Fibroblast of skin of left biceps (primary cell): ENCODE measurements at regions not wholly inside any gene's neighbourhood (a gene's known extent, or its start where the extent isn't known, plus 50 kb on each side); places are given as distances from the start of the nearest gene placed in this dataset.
"Not testable (repeated sequence)": the region's sequence is repeated elsewhere in the genome, so short reads cannot be mapped to it uniquely, and the experiment has no call there.

ENCODE experiments used
- DNase-seq, 2 experiments: peaks; one replicate each; pipeline ENCODE4 v3.0.0-alpha.2; 2013; ENCODE audit warnings: low read depth in 2 of 2

GRCh38 chr3:75320369-75320768, 343.8 kb upstream of the FRG2C start:
- no peak for DNase-seq

- DNase-seq = no peak
These were observed 343.1 kb upstream of the FRG2C start for GRCh38 chr3:75321060-75321459.

GRCh38 chr3:75323936-75324335, 340.2 kb upstream of the FRG2C start:
- not testable (repeated sequence) for DNase-seq

GRCh38 chr3:75325716-75326115, 338.4 kb upstream of the FRG2C start:
- DNase-seq = no peak

- DNase-seq = no peak
These were observed 336.7 kb upstream of the FRG2C start for GRCh38 chr3:75327453-75327852.

GRCh38 chr3:75329476-75330097, 334.5 kb upstream of the FRG2C start:
- no peak for DNase-seq

GRCh38 chr3:75330446-75330845, 333.7 kb upstream of the FRG2C start:
- DNase-seq = not testable (repeated sequence)

- DNase-seq = not testable (repeated sequence)
These were observed 332.0 kb upstream of the FRG2C start for GRCh38 chr3:75332090-75332489.

- peak; percentile 6 to 15 for DNase-seq
These were observed 331.3 kb upstream of the FRG2C start for GRCh38 chr3:75332794-75333193.

- no peak for DNase-seq
These were observed 329.8 kb upstream of the FRG2C start for GRCh38 chr3:75334299-75334698.

- no peak for DNase-seq
These were observed 326.8 kb upstream of the FRG2C start for GRCh38 chr3:75337226-75337900.

GRCh38 chr3:75338342-75338741, 325.8 kb upstream of the FRG2C start:
- no peak for DNase-seq

GRCh38 chr3:75341324-75342067, 322.6 kb upstream of the FRG2C start:
- no peak for DNase-seq

- DNase-seq = no peak
These were observed 321.7 kb upstream of the FRG2C start for GRCh38 chr3:75342425-75342824.

- peak in 1 of 2 experiments; percentile 3 for DNase-seq
These were observed 313.6 kb upstream of the FRG2C start for GRCh38 chr3:75350536-75350935.

GRCh38 chr3:75362086-75362784, 301.9 kb upstream of the FRG2C start:
- not testable (repeated sequence) for DNase-seq

GRCh38 chr3:75372964-75373363, 291.2 kb upstream of the FRG2C start:
- DNase-seq = peak in 1 of 2 experiments; percentile 4

GRCh38 chr3:75379840-75380239, 284.3 kb upstream of the FRG2C start:
- not testable (repeated sequence) for DNase-seq

- no peak for DNase-seq
These were observed 283.8 kb upstream of the FRG2C start for GRCh38 chr3:75380276-75380771.

GRCh38 chr3:75384016-75384415, 280.1 kb upstream of the FRG2C start:
- DNase-seq = not testable (repeated sequence)

GRCh38 chr3:75388486-75389124, 275.5 kb upstream of the FRG2C start:
- DNase-seq = peak; percentile 4 to 13
